Neural progenitor cell (in vitro differentiated cells): ENCODE measurements at regions not wholly inside any gene's neighbourhood (a gene's known extent, or its start where the extent isn't known, plus 50 kb on each side); places are given as distances from the start of the nearest gene placed in this dataset.
"Not testable (repeated sequence)": the region's sequence is repeated elsewhere in the genome, so short reads cannot be mapped to it uniquely, and the experiment has no call there.

ENCODE experiments used
- DNase-seq: peaks from one replicate; pipeline ENCODE4 v3.0.0-alpha.2; 2016; ENCODE audit warnings: low spot score
- H2AFZ ChIP-seq: fragments of 200-600 bp; sonication (generic); replicated peaks from 2 replicates; pipeline ENCODE4 v1.6.1; 2016; ENCODE audit warnings: antibody characterized with exemption
- H3F3A ChIP-seq: fragments of 200-600 bp; sonication (generic); 2 replicates; pipeline ENCODE4 v1.6.1; 2016; ENCODE audit warnings: antibody characterized with exemption, low read depth
- H3K27ac ChIP-seq: fragments of 200-600 bp; sonication (generic); 2 replicates; pipeline ENCODE4 v1.5.1; 2016; ENCODE audit warnings: mild to moderate bottlenecking
- H3K27me3 ChIP-seq: fragments of 200-600 bp; sonication (generic); 2 replicates; pipeline ENCODE4 v1.6.1; 2016; ENCODE audit warnings: mild to moderate bottlenecking, moderate library complexity
- H3K36me3 ChIP-seq: fragments of 200-600 bp; sonication (generic); 2 replicates; pipeline ENCODE4 v1.5.1; 2016
- H3K4me1 ChIP-seq: fragments of 200-600 bp; sonication (generic); 2 replicates; pipeline ENCODE4 v1.6.1; 2016; ENCODE audit warnings: mixed run types
- H3K4me2 ChIP-seq: fragments of 200-600 bp; sonication (generic); 2 replicates; pipeline ENCODE4 v1.6.1; 2016
- H3K4me3 ChIP-seq: fragments of 200-600 bp; sonication (generic); 2 replicates; pipeline ENCODE4 v1.5.1; 2016
- H3K79me2 ChIP-seq: fragments of 200-600 bp; sonication (generic); 2 replicates; pipeline ENCODE4 v1.6.1; 2016; ENCODE audit warnings: low read depth
- H3K9ac ChIP-seq: fragments of 200-600 bp; sonication (generic); 2 replicates; pipeline ENCODE4 v1.6.1; 2016
- H3K9me3 ChIP-seq: fragments of 200-600 bp; sonication (generic); 2 replicates; pipeline ENCODE4 v1.5.1; 2016; ENCODE audit warnings: low read depth
- H4K20me1 ChIP-seq: fragments of 200-600 bp; sonication (generic); 2 replicates; pipeline ENCODE4 v1.6.1; 2016; ENCODE audit warnings: low read depth
- H3K27ac Mint-ChIP-seq: 3 replicates; pipeline ENCODE4 v1.8.0; 2021; ENCODE audit warnings: mixed read lengths
- H3K27me3 Mint-ChIP-seq: 2 replicates; pipeline ENCODE4 v1.8.0; 2022; ENCODE audit warnings: low read depth, mild to moderate bottlenecking, inconsistent platforms, moderate library complexity, mixed read lengths; ENCODE audit not compliant: insufficient read depth
- H3K36me3 Mint-ChIP-seq: 3 replicates; pipeline ENCODE4 v1.8.0; 2021; ENCODE audit warnings: mixed read lengths
- H3K4me1 Mint-ChIP-seq: 3 replicates; pipeline ENCODE4 v1.8.0; 2021; ENCODE audit warnings: mixed read lengths
- H3K4me3 Mint-ChIP-seq: 3 replicates; pipeline ENCODE4 v1.8.0; 2021; ENCODE audit warnings: mild to moderate bottlenecking, moderate library complexity, mixed read lengths
- H3K9me3 Mint-ChIP-seq: 3 replicates; pipeline ENCODE4 v1.8.0; 2020; ENCODE audit warnings: mixed read lengths
- CTCF ChIP-seq: fragments of 200-600 bp; sonication (generic); IDR thresholded peaks from 2 replicates; pipeline ENCODE4 v1.5.1; 2017; ENCODE audit warnings: antibody characterized with exemption, mild to moderate bottlenecking
- EZH2 ChIP-seq: fragments of 200-600 bp; sonication (generic); IDR thresholded peaks from 2 replicates; pipeline ENCODE4 v1.6.1; 2017; ENCODE audit warnings: antibody characterized with exemption, mild to moderate bottlenecking, moderate library complexity
- EZH2phosphoT487 ChIP-seq: fragments of 200-600 bp; sonication (generic); IDR thresholded peaks from 2 replicates; pipeline ENCODE4 v1.6.1; 2017; ENCODE audit warnings: antibody characterized with exemption

GRCh38 chr2:65896446-65896845 lies 464.0 kb upstream of the SPRED2 start:
- no peak for TF ChIP-seq CTCF
- no peak for TF ChIP-seq EZH2phosphoT487
- no peak for TF ChIP-seq EZH2
- Histone ChIP-seq H3K9me3 (no peaks in the 10 kb centered on the region), H3K4me2 (no peak overlapping the region), H3K9ac (no peak overlapping the region), H3K79me2 (no peaks in the 10 kb centered on the region), H3K4me1 (peaks cover 3% of the 10 kb centered on the region), H3K27me3 (no peaks in the 10 kb centered on the region), H3F3A (no peaks in the 10 kb centered on the region), H3K36me3 (no peaks in the 10 kb centered on the region), H4K20me1 (no peaks in the 10 kb centered on the region), H2AFZ (no peak overlapping the region), H3K27ac (no peak overlapping the region), H3K4me3 (no peak overlapping the region)
- peaks cover 3% of the 10 kb centered on the region for H3K27me3 Mint-ChIP-seq
- no peak overlapping the region for H3K27ac Mint-ChIP-seq
- H3K4me1 Mint-ChIP-seq = peaks cover 8% of the 10 kb centered on the region
- peak; percentile 14 for DNase-seq
- no peak overlapping the region for H3K4me3 Mint-ChIP-seq
- H3K9me3 Mint-ChIP-seq = peaks cover 25% of the 10 kb centered on the region
- H3K36me3 Mint-ChIP-seq = peaks cover 1% of the 10 kb centered on the region

- H3K27ac ChIP-seq, H3K36me3 Mint-ChIP-seq, H3F3A ChIP-seq, H3K4me1 Mint-ChIP-seq, H3K27me3 ChIP-seq, H4K20me1 ChIP-seq, H3K9ac ChIP-seq, H3K27ac Mint-ChIP-seq, H3K4me2 ChIP-seq, H3K79me2 ChIP-seq, H3K4me3 ChIP-seq, H3K27me3 Mint-ChIP-seq, H3K9me3 ChIP-seq, H3K36me3 ChIP-seq, H3K4me3 Mint-ChIP-seq, H3K4me1 ChIP-seq: not testable (repeated sequence)
- peaks cover 29% of the 10 kb centered on the region for H3K9me3 Mint-ChIP-seq
- peak overlapping the region; percentile 9 for H2AFZ ChIP-seq
- peak; percentile 20 for DNase-seq
These were observed 457.7 kb upstream of the SPRED2 start for GRCh38 chr2:65890131-65890530.

- H3K9ac ChIP-seq = no peak overlapping the region
- no peaks in the 10 kb centered on the region for H3F3A ChIP-seq
- H3K36me3 Mint-ChIP-seq = no peaks in the 10 kb centered on the region
- no peaks in the 10 kb centered on the region for H3K36me3 ChIP-seq
- no peaks in the 10 kb centered on the region for H3K27me3 ChIP-seq
- H3K4me1 ChIP-seq = no peaks in the 10 kb centered on the region
- H2AFZ ChIP-seq = peak overlapping the region; percentile 62
- no peaks in the 10 kb centered on the region for H3K9me3 ChIP-seq
- TF ChIP-seq CTCF (no peak), EZH2phosphoT487 (no peak), EZH2 (no peak)
- H3K79me2 ChIP-seq = no peaks in the 10 kb centered on the region
- H3K27me3 Mint-ChIP-seq = no peaks in the 10 kb centered on the region
- H3K27ac Mint-ChIP-seq = no peak overlapping the region
- no peak overlapping the region for H3K4me3 Mint-ChIP-seq
- H4K20me1 ChIP-seq = no peaks in the 10 kb centered on the region
- H3K9me3 Mint-ChIP-seq = peaks cover 4% of the 10 kb centered on the region
- H3K4me3 ChIP-seq = no peak overlapping the region
- no peaks in the 10 kb centered on the region for H3K4me1 Mint-ChIP-seq
- H3K4me2 ChIP-seq = no peak overlapping the region
- no peak for DNase-seq
- H3K27ac ChIP-seq = no peak overlapping the region
These were observed 452.9 kb upstream of the SPRED2 start for GRCh38 chr2:65885266-65885665.

GRCh38 chr2:65881592-65881991 lies 449.2 kb upstream of the SPRED2 start:
- no peak overlapping the region for H3K4me3 ChIP-seq
- H3K27me3 Mint-ChIP-seq = no peaks in the 10 kb centered on the region
- no peaks in the 10 kb centered on the region for H3K4me1 ChIP-seq
- H3K4me3 Mint-ChIP-seq = no peak overlapping the region
- no peaks in the 10 kb centered on the region for H3K9me3 ChIP-seq
- H3K27me3 ChIP-seq = no peaks in the 10 kb centered on the region
- no peak for TF ChIP-seq CTCF
- TF ChIP-seq EZH2 = no peak
- no peak for TF ChIP-seq EZH2phosphoT487
- no peaks in the 10 kb centered on the region for H3K36me3 ChIP-seq
- H3K27ac ChIP-seq = no peak overlapping the region
- peaks cover 7% of the 10 kb centered on the region for H3K4me1 Mint-ChIP-seq
- no peak overlapping the region for H3K27ac Mint-ChIP-seq
- no peaks in the 10 kb centered on the region for H3K79me2 ChIP-seq
- no peaks in the 10 kb centered on the region for H3F3A ChIP-seq
- H3K9ac ChIP-seq = no peak overlapping the region
- H3K36me3 Mint-ChIP-seq = no peaks in the 10 kb centered on the region
- H3K9me3 Mint-ChIP-seq = no peaks in the 10 kb centered on the region
- no peaks in the 10 kb centered on the region for H4K20me1 ChIP-seq
- no peak overlapping the region for H2AFZ ChIP-seq
- no peak for DNase-seq
- H3K4me2 ChIP-seq = no peak overlapping the region
